HEK293T (cell line): ENCODE measurements at regions not wholly inside any gene's neighbourhood (a gene's known extent, or its start where the extent isn't known, plus 50 kb on each side); places are given as distances from the start of the nearest gene placed in this dataset.

Experiments
- L3MBTL2 ChIP-seq: fragments of 450-650 bp; conservative IDR thresholded peaks from 2 replicates; pipeline ENCODE4 v1.6.1; 2016; ENCODE audit warnings: mild to moderate bottlenecking
- SP1 ChIP-seq: fragments of 450-650 bp; IDR thresholded peaks from 2 replicates; pipeline ENCODE4 v1.6.1; 2017
- SUZ12 ChIP-seq: fragments of 450-650 bp; IDR thresholded peaks from 2 replicates; pipeline ENCODE4 v1.6.1; 2016; ENCODE audit warnings: mild to moderate bottlenecking
- TF ChIP-seq, protein P1 (sequence below): fragments of 450-650 bp; IDR thresholded peaks from 2 replicates; pipeline ENCODE4 v1.6.1; 2016

DNA sequence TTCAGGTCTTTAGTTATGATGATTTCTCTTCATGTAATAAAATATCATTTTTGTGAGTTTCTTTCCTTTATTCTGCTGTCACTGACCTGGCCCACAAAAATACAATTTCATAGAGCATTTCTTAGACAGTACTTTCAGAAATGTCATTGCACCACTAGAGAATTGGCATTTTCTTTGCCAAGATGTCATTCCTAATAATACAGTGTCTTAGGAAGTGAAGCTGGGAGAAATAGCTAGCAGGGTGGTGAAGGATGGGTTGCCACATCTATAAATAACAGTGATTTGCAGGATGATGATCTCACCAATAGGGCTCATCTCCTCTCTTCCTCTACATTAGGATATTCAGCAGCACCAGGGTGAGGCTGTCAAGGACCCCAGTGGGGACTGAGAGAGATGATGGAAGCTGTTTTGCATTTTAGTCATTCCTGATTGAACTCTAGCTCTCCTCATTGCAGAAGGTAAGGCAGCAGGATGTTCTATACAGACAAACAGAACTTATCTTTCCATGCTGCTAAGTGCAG lies 452.1 kb downstream of the NXPH1 start:
- TF ChIP-seq SP1 (no peak), SUZ12 (no peak), L3MBTL2 (no peak)
- TF ChIP-seq, protein P1, sequence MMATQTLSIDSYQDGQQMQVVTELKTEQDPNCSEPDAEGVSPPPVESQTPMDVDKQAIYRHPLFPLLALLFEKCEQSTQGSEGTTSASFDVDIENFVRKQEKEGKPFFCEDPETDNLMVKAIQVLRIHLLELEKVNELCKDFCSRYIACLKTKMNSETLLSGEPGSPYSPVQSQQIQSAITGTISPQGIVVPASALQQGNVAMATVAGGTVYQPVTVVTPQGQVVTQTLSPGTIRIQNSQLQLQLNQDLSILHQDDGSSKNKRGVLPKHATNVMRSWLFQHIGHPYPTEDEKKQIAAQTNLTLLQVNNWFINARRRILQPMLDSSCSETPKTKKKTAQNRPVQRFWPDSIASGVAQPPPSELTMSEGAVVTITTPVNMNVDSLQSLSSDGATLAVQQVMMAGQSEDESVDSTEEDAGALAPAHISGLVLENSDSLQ: no peak
